Esophagus muscularis mucosa (tissue), 3 donors: ENCODE measurements at regions not wholly inside any gene's neighbourhood (a gene's known extent, or its start where the extent isn't known, plus 50 kb on each side); places are given as distances from the start of the nearest gene placed in this dataset.

Experiments
- CTCF ChIP-seq, 3 experiments: fragments of 200-600 bp in 2 of 3; fragments of 450-650 bp in 1 of 3; sonication (generic) in 2 of 3; IDR thresholded peaks; one replicate each; pipeline ENCODE4 v1.5.1; 2017 to 2019; ENCODE audit warnings: antibody characterized with exemption in 3 of 3, mild to moderate bottlenecking in 2 of 3, moderate library complexity in 1 of 3
- POLR2A ChIP-seq: fragments of 450-650 bp; IDR thresholded peaks from one replicate; pipeline ENCODE4 v1.6.1; 2017; ENCODE audit warnings: antibody characterized with exemption, moderate library complexity, mild to moderate bottlenecking, low read depth
- POLR2AphosphoS5 ChIP-seq, 2 donors: sonication (generic); formaldehyde crosslinking; IDR thresholded peaks; one replicate each; pipeline ENCODE4 v1.6.1; 2017; ENCODE audit warnings: antibody characterized with exemption in 2 of 2

GRCh38 chr21:28489162-28489561 is 503.5 kb downstream of the LTN1 start:
- no peak for TF ChIP-seq CTCF (IDR thresholded peaks at IDR 0.05)
- TF ChIP-seq POLR2A: no peak
- no peak for TF ChIP-seq POLR2AphosphoS5 (IDR thresholded peaks at IDR 0.05)
